WERI-Rb-1 (cell line): ENCODE measurements at regions not wholly inside any gene's neighbourhood (a gene's known extent, or its start where the extent isn't known, plus 50 kb on each side); places are given as distances from the start of the nearest gene placed in this dataset.

Experiments
- DNase-seq: peaks from one replicate; pipeline ENCODE4 v3.0.0-alpha.2; 2020
- H3K27ac ChIP-seq: fragments of 250-450 bp; sonication (Bioruptor Pico); 2 replicates; pipeline ENCODE4 v1.5.1; 2020; ENCODE audit warnings: mild to moderate bottlenecking, moderate library complexity
- H3K27me3 ChIP-seq: fragments of 250-450 bp; sonication (Bioruptor Pico); 2 replicates; pipeline ENCODE4 v1.5.1; 2021; ENCODE audit warnings: mild to moderate bottlenecking, low read depth, moderate library complexity; ENCODE audit not compliant: insufficient read depth, severe bottlenecking
- H3K36me3 ChIP-seq: fragments of 250-450 bp; sonication (Bioruptor Pico); 2 replicates; pipeline ENCODE4 v1.5.1; 2020; ENCODE audit warnings: mild to moderate bottlenecking, moderate library complexity
- H3K4me3 ChIP-seq: 2 replicates; pipeline ENCODE4 v1.5.1; 2011; ENCODE audit warnings: low read depth, mild to moderate bottlenecking, control low read depth, low read length
- H3K9me3 ChIP-seq: fragments of 250-450 bp; sonication (Bioruptor Pico); 2 replicates; pipeline ENCODE4 v1.5.1; 2021; ENCODE audit warnings: mild to moderate bottlenecking, moderate library complexity; ENCODE audit not compliant: severe bottlenecking
- CTCF ChIP-seq: IDR thresholded peaks from 2 replicates; pipeline ENCODE4 v1.5.1; 2011; ENCODE audit warnings: low read depth, mild to moderate bottlenecking, control low read depth, inconsistent platforms, low read length

- H3K36me3 ChIP-seq: no peaks in the 10 kb centered on the region
- peaks cover 85% of the 10 kb centered on the region for H3K27me3 ChIP-seq
- DNase-seq: no peak
- peaks cover 6% of the 10 kb centered on the region for H3K9me3 ChIP-seq
- no peak for TF ChIP-seq CTCF
- H3K27ac ChIP-seq: no peak overlapping the region
- no peak overlapping the region for H3K4me3 ChIP-seq
These were observed 161.0 kb upstream of the GATB start for GRCh38 chr4:151921811-151922210.

- Histone ChIP-seq H3K36me3 (no peaks in the 10 kb centered on the region), H3K4me3 (no peak overlapping the region), H3K27me3 (peaks cover 82% of the 10 kb centered on the region), H3K27ac (no peak overlapping the region), H3K9me3 (peaks cover 6% of the 10 kb centered on the region)
- no peak for TF ChIP-seq CTCF
- no peak for DNase-seq
These were observed 160.6 kb upstream of the GATB start for GRCh38 chr4:151921386-151921785.

- no peak for TF ChIP-seq CTCF
- no peak for DNase-seq
These were observed 156.4 kb upstream of the GATB start for GRCh38 chr4:151917145-151917734.

GRCh38 chr4:151912632-151913031, 151.8 kb upstream of the GATB start:
- Histone ChIP-seq H3K36me3 (no peaks in the 10 kb centered on the region), H3K27me3 (peaks cover 89% of the 10 kb centered on the region), H3K4me3 (no peak overlapping the region), H3K27ac (no peak overlapping the region), H3K9me3 (peaks cover 10% of the 10 kb centered on the region)
- no peak for TF ChIP-seq CTCF
- no peak for DNase-seq

More at GRCh38 chr4:151917145-151917734, 156.4 kb upstream of the GATB start:
- Histone ChIP-seq H3K4me3 (no peak overlapping the region), H3K27ac (no peak overlapping the region), H3K27me3 (peaks cover 81% of the 10 kb centered on the region), H3K36me3 (no peaks in the 10 kb centered on the region), H3K9me3 (peaks cover 10% of the 10 kb centered on the region)

GRCh38 chr4:151911970-151912369, 151.2 kb upstream of the GATB start:
- H3K9me3 ChIP-seq: peaks cover 8% of the 10 kb centered on the region

More at GRCh38 chr4:151911970-151912369, 151.2 kb upstream of the GATB start:
- Histone ChIP-seq H3K36me3 (no peaks in the 10 kb centered on the region), H3K27ac (no peak overlapping the region), H3K4me3 (no peak overlapping the region), H3K27me3 (peaks cover 87% of the 10 kb centered on the region)
- TF ChIP-seq CTCF: no peak
- no peak for DNase-seq
